ENCODE measurements at regions not wholly inside any gene's neighbourhood (a gene's known extent, or its start where the extent isn't known, plus 50 kb on each side); places are given as distances from the start of the nearest gene placed in this dataset.

GRCh38 chr2:39516347-39517101 is 79.4 kb upstream of the MAP4K3 start:
- no peak for DNase-seq (ENCODE audit: low read depth in 1 of 2, low spot score in 1 of 2)
- no peaks in the 10 kb centered on the region for H3K27me3 ChIP-seq (ENCODE audit: insufficient read depth, poor library complexity, severe bottlenecking)
- TF ChIP-seq SPI1 (IDR thresholded peaks at IDR 0.05; ENCODE audit: borderline replicate concordance, low read depth) (no peak), REST (IDR thresholded peaks at IDR 0.05; ENCODE audit: insufficient replicate concordance, low read depth) (no peak), POLR2AphosphoS5 (IDR thresholded peaks at IDR 0.05; ENCODE audit: low read depth) (no peak), CTCF (IDR thresholded peaks at IDR 0.05; ENCODE audit: insufficient read depth, low read length) (no peak), GABPA (IDR thresholded peaks at IDR 0.05; ENCODE audit: low read depth) (no peak)
- no peak overlapping the region for H3K4me3 ChIP-seq (replicated peaks; ENCODE audit: insufficient read depth, low read length)
- no peak overlapping the region for H3K27ac ChIP-seq (replicated peaks)

DNA sequence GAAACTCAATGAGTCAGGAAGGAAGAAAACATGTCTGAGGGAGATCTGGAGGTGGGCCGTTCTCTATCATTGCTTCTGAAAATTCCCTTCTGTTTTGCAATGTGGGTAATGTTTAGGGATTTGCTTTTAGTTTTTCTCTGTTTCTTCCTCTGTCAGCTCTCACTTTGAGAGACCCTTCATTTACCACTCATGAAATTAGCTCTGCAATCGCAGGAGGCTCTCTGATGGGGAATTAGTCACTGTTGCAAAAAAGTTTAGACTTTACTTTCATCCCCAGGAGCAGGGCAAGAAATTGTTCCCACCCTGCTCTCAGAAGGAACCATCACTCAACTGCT is 80.0 kb upstream of the MAP4K3 start:
- Histone ChIP-seq H3K4me3 (replicated peaks; ENCODE audit: insufficient read depth, low read length) (no peak overlapping the region), H3K27me3 (ENCODE audit: insufficient read depth, poor library complexity, severe bottlenecking) (no peaks in the 10 kb centered on the region), H3K27ac (replicated peaks) (no peak overlapping the region)
- no peak for TF ChIP-seq SPI1 (IDR thresholded peaks at IDR 0.05; ENCODE audit: borderline replicate concordance, low read depth)
- no peak for TF ChIP-seq REST (IDR thresholded peaks at IDR 0.05; ENCODE audit: insufficient replicate concordance, low read depth)
- no peak for TF ChIP-seq GABPA (IDR thresholded peaks at IDR 0.05; ENCODE audit: low read depth)
- TF ChIP-seq CTCF (IDR thresholded peaks at IDR 0.05; ENCODE audit: insufficient read depth, low read length): no peak
- no peak for TF ChIP-seq POLR2AphosphoS5 (IDR thresholded peaks at IDR 0.05; ENCODE audit: low read depth)
- no peak for DNase-seq (ENCODE audit: low read depth in 1 of 2, low spot score in 1 of 2)

- no peak for DNase-seq (ENCODE audit: low read depth in 1 of 2, low spot score in 1 of 2)
Observed at GRCh38 chr2:39517622-39518021, 80.5 kb upstream of the MAP4K3 start.

More at GRCh38 chr2:39517622-39518021, 80.5 kb upstream of the MAP4K3 start:
- Histone ChIP-seq H3K27ac (replicated peaks) (no peak overlapping the region), H3K27me3 (ENCODE audit: insufficient read depth, poor library complexity, severe bottlenecking) (no peaks in the 10 kb centered on the region), H3K4me3 (replicated peaks; ENCODE audit: insufficient read depth, low read length) (no peak overlapping the region)
- no peak for TF ChIP-seq SPI1 (IDR thresholded peaks at IDR 0.05; ENCODE audit: borderline replicate concordance, low read depth)
- TF ChIP-seq GABPA (IDR thresholded peaks at IDR 0.05; ENCODE audit: low read depth): no peak
- TF ChIP-seq POLR2AphosphoS5 (IDR thresholded peaks at IDR 0.05; ENCODE audit: low read depth): no peak
- no peak for TF ChIP-seq REST (IDR thresholded peaks at IDR 0.05; ENCODE audit: insufficient replicate concordance, low read depth)
